Effector memory CD4-positive, alpha-beta T cell (primary cell): ENCODE measurements at regions not wholly inside any gene's neighbourhood (a gene's known extent, or its start where the extent isn't known, plus 50 kb on each side); places are given as distances from the start of the nearest gene placed in this dataset.

Experiments
- DNase-seq, 3 donors: peaks; one replicate each; pipeline ENCODE4 v3.0.0-alpha.2; 2020
- H3K27ac ChIP-seq: 2 replicates; pipeline ENCODE4 v1.7.0; 2013; ENCODE audit warnings: mild to moderate bottlenecking, low read length, moderate library complexity; ENCODE audit not compliant: insufficient read depth, poor library complexity, severe bottlenecking
- H3K27me3 ChIP-seq: replicated peaks from 2 replicates; pipeline ENCODE4 v1.7.0; 2013; ENCODE audit warnings: mild to moderate bottlenecking, low read length; ENCODE audit not compliant: insufficient read depth, control insufficient read depth, poor library complexity, severe bottlenecking
- H3K36me3 ChIP-seq: 2 replicates; pipeline ENCODE4 v1.7.0; 2013; ENCODE audit warnings: mild to moderate bottlenecking, low read length, moderate library complexity; ENCODE audit not compliant: control insufficient read depth, insufficient read depth
- H3K4me1 ChIP-seq: 2 replicates; pipeline ENCODE4 v1.7.0; 2013; ENCODE audit warnings: low read length, mild to moderate bottlenecking; ENCODE audit not compliant: control insufficient read depth, insufficient read depth, poor library complexity, severe bottlenecking
- H3K4me3 ChIP-seq: 2 replicates; pipeline ENCODE4 v1.7.0; 2013; ENCODE audit warnings: low read length, low read depth, mild to moderate bottlenecking; ENCODE audit not compliant: insufficient read depth, poor library complexity, severe bottlenecking
- H3K9me3 ChIP-seq: 2 replicates; pipeline ENCODE4 v1.7.0; 2013; ENCODE audit warnings: mild to moderate bottlenecking, low read length, moderate library complexity; ENCODE audit not compliant: control insufficient read depth

- no peak for DNase-seq
- no peaks in the 10 kb centered on the region for H3K9me3 ChIP-seq
- H3K4me1 ChIP-seq, result no peaks in the 10 kb centered on the region
- H3K36me3 ChIP-seq, result no peaks in the 10 kb centered on the region
- no peak overlapping the region for H3K4me3 ChIP-seq
- no peaks in the 10 kb centered on the region for H3K27me3 ChIP-seq
- no peak overlapping the region for H3K27ac ChIP-seq
Observed at GRCh38 chr14:104284636-104285507, 146.5 kb downstream of the KIF26A start.

GRCh38 chr14:104285508-104285840, 147.1 kb downstream of the KIF26A start:
- Histone ChIP-seq H3K4me1 (no peaks in the 10 kb centered on the region), H3K27ac (no peak overlapping the region), H3K4me3 (no peak overlapping the region), H3K36me3 (no peaks in the 10 kb centered on the region), H3K27me3 (no peaks in the 10 kb centered on the region), H3K9me3 (no peaks in the 10 kb centered on the region)
- no peak for DNase-seq

GRCh38 chr14:104286086-104286485, 147.7 kb downstream of the KIF26A start:
- H3K9me3 ChIP-seq, result no peaks in the 10 kb centered on the region
- H3K27ac ChIP-seq, result no peak overlapping the region
- H3K4me3 ChIP-seq, result no peak overlapping the region
- no peaks in the 10 kb centered on the region for H3K36me3 ChIP-seq
- no peak for DNase-seq
- no peaks in the 10 kb centered on the region for H3K4me1 ChIP-seq
- H3K27me3 ChIP-seq, result no peaks in the 10 kb centered on the region

- no peak overlapping the region for H3K4me3 ChIP-seq
- H3K4me1 ChIP-seq, result no peaks in the 10 kb centered on the region
- H3K27me3 ChIP-seq, result no peaks in the 10 kb centered on the region
- no peak overlapping the region for H3K27ac ChIP-seq
- H3K9me3 ChIP-seq, result no peaks in the 10 kb centered on the region
- no peaks in the 10 kb centered on the region for H3K36me3 ChIP-seq
- no peak for DNase-seq
Observed at GRCh38 chr14:104286496-104286895, 148.1 kb downstream of the KIF26A start.

GRCh38 chr14:104287301-104288009, 149.1 kb downstream of the KIF26A start:
- no peak overlapping the region for H3K4me3 ChIP-seq
- H3K27me3 ChIP-seq, result no peaks in the 10 kb centered on the region
- H3K27ac ChIP-seq, result no peak overlapping the region
- no peaks in the 10 kb centered on the region for H3K9me3 ChIP-seq
- no peak for DNase-seq
- H3K4me1 ChIP-seq, result no peaks in the 10 kb centered on the region
- no peaks in the 10 kb centered on the region for H3K36me3 ChIP-seq

GRCh38 chr14:104288272-104288671, 149.9 kb downstream of the KIF26A start:
- no peaks in the 10 kb centered on the region for H3K4me1 ChIP-seq
- no peak overlapping the region for H3K27ac ChIP-seq
- H3K9me3 ChIP-seq, result no peaks in the 10 kb centered on the region
- H3K27me3 ChIP-seq, result no peaks in the 10 kb centered on the region
- DNase-seq, result no peak
- no peak overlapping the region for H3K4me3 ChIP-seq
- no peaks in the 10 kb centered on the region for H3K36me3 ChIP-seq

- H3K27ac ChIP-seq, result no peak overlapping the region
- no peak for DNase-seq
- no peaks in the 10 kb centered on the region for H3K9me3 ChIP-seq
- H3K4me3 ChIP-seq, result no peak overlapping the region
- H3K27me3 ChIP-seq, result no peaks in the 10 kb centered on the region
- H3K36me3 ChIP-seq, result no peaks in the 10 kb centered on the region
- H3K4me1 ChIP-seq, result no peaks in the 10 kb centered on the region
Observed at GRCh38 chr14:104289507-104289906, 151.1 kb downstream of the KIF26A start.

GRCh38 chr14:104290058-104290667, 151.8 kb downstream of the KIF26A start:
- H3K4me3 ChIP-seq, result no peak overlapping the region
- no peaks in the 10 kb centered on the region for H3K4me1 ChIP-seq
- no peaks in the 10 kb centered on the region for H3K36me3 ChIP-seq
- DNase-seq, result no peak
- no peaks in the 10 kb centered on the region for H3K9me3 ChIP-seq
- H3K27me3 ChIP-seq, result no peaks in the 10 kb centered on the region
- no peak overlapping the region for H3K27ac ChIP-seq

DNA sequence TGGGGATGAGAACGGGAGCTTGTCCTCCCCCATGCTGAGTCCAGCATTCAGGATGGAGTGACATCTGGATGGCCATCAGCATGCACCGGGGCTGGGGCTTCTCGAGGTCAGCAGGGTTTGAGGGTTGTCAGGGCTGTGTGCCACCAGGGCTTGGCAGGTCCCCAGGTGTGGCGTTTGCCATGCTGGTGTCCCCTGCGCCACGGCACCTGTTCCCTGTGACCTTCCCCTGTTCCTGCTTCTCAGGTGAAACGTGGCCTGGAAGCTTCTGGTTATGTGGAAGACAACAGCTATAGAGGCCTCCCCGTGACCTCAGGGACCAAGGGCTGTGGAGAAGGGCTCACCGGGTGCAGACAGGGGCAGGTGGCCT, 152.4 kb downstream of the KIF26A start:
- Histone ChIP-seq H3K4me1 (no peaks in the 10 kb centered on the region), H3K9me3 (no peaks in the 10 kb centered on the region), H3K36me3 (no peaks in the 10 kb centered on the region), H3K27me3 (no peaks in the 10 kb centered on the region), H3K4me3 (no peak overlapping the region), H3K27ac (no peak overlapping the region)
- no peak for DNase-seq
